ENCODE measurements at regions not wholly inside any gene's neighbourhood (a gene's known extent, or its start where the extent isn't known, plus 50 kb on each side); places are given as distances from the start of the nearest gene placed in this dataset.
A peak's percentile ranks its signal among the peaks of the same experiment; 100 is the strongest.

- DNase-seq: no peak
These were observed 436.7 kb upstream of the CFAP20DC start for GRCh38 chr3:59486520-59486919.

- DNase-seq: no peak
These were observed 433.4 kb upstream of the CFAP20DC start for GRCh38 chr3:59483191-59483590.

GRCh38 chr3:59482684-59483083 lies 432.9 kb upstream of the CFAP20DC start:
- no peak for DNase-seq

GRCh38 chr3:59481776-59482400 lies 432.1 kb upstream of the CFAP20DC start:
- no peak for DNase-seq

- DNase-seq: no peak
These were observed 430.7 kb upstream of the CFAP20DC start for GRCh38 chr3:59480486-59480995.

- no peak for DNase-seq
These were observed 423.8 kb upstream of the CFAP20DC start for GRCh38 chr3:59473636-59474035.

GRCh38 chr3:59472541-59472940 lies 422.7 kb upstream of the CFAP20DC start:
- DNase-seq: no peak

- peak; percentile 19 for DNase-seq
These were observed 420.3 kb upstream of the CFAP20DC start for GRCh38 chr3:59469948-59470723.

GRCh38 chr3:59467476-59467875 lies 417.7 kb upstream of the CFAP20DC start:
- no peak for DNase-seq

- no peak for DNase-seq
These were observed 414.4 kb upstream of the CFAP20DC start for GRCh38 chr3:59464187-59464586.

- no peak for DNase-seq
These were observed 413.4 kb upstream of the CFAP20DC start for GRCh38 chr3:59463253-59463652.

GRCh38 chr3:59460068-59460467 lies 410.2 kb upstream of the CFAP20DC start:
- no peak for DNase-seq

- peak; percentile 15 for DNase-seq
These were observed 407.1 kb upstream of the CFAP20DC start for GRCh38 chr3:59456852-59457485.

- DNase-seq: no peak
These were observed 402.2 kb upstream of the CFAP20DC start for GRCh38 chr3:59451800-59452746.

GRCh38 chr3:59450946-59451763 lies 401.3 kb upstream of the CFAP20DC start:
- peak; percentile 47 for DNase-seq

- no peak for DNase-seq
These were observed 400.6 kb upstream of the CFAP20DC start for GRCh38 chr3:59450437-59450836.

- no peak for DNase-seq
These were observed 397.1 kb upstream of the CFAP20DC start for GRCh38 chr3:59446775-59447465.

- no peak for DNase-seq
These were observed 394.9 kb upstream of the CFAP20DC start for GRCh38 chr3:59444676-59445075.

- DNase-seq: no peak
These were observed 394.5 kb upstream of the CFAP20DC start for GRCh38 chr3:59444294-59444671.

GRCh38 chr3:59443618-59444293 lies 393.9 kb upstream of the CFAP20DC start:
- DNase-seq: peak; percentile 23

- DNase-seq: no peak
These were observed 392.2 kb upstream of the CFAP20DC start for GRCh38 chr3:59442046-59442445.

All from activated naive CD4-positive, alpha-beta T cell treated with anti-CD3 and anti-CD28 coated beads, Interleukin-2, amount 50 U/mL, for 16 hours (primary cell).